H1 (cell line): ENCODE measurements at regions not wholly inside any gene's neighbourhood (a gene's known extent, or its start where the extent isn't known, plus 50 kb on each side); places are given as distances from the start of the nearest gene placed in this dataset.

ENCODE experiments used
- CTCF ChIA-PET: fragments of 300-600 bp; sonication (Branson Sonifier 250); formaldehyde crosslinking; loops from one replicate; lab custom pipeline; 2021; ENCODE audit not compliant: partially characterized antibody; lab: Charles Lee
- POLR2A ChIA-PET: fragments of 300-600 bp; sonication (Branson Sonifier 250); formaldehyde crosslinking; loops from one replicate; lab custom pipeline; 2021; ENCODE audit warnings: inconsistent platforms; ENCODE audit not compliant: partially characterized antibody; lab: Charles Lee
- DNase-seq, 2 experiments: peaks; one replicate each; pipeline versions ENCODE4 v3.0.0 to v3.0.0-alpha.2; 2010 to 2022; ENCODE audit warnings: low spot score in 2 of 2, low read depth in 1 of 2, mixed read lengths in 1 of 2
- FAIRE-seq: peaks from 2 replicates; lab custom pipeline; 2011; peaks lifted over from hg19 to GRCh38; lab: Jason Lieb, UNC
- H2AFZ ChIP-seq: 2 replicates; pipeline ENCODE4 v1.8.1; 2012; ENCODE audit warnings: low read length, inconsistent platforms
- H2AK5ac ChIP-seq: 2 replicates; pipeline ENCODE4 v1.6.1; 2013; ENCODE audit warnings: low read depth, low read length
- H2BK120ac ChIP-seq: replicated peaks from 2 replicates; pipeline ENCODE3; 2013; ENCODE audit warnings: low read depth, low read length, inconsistent platforms
- H2BK12ac ChIP-seq: 2 replicates; pipeline ENCODE4 v1.6.1; 2013; ENCODE audit warnings: low read depth, low read length
- H2BK15ac ChIP-seq: 2 replicates; pipeline ENCODE4 v1.6.1; 2013; ENCODE audit warnings: low read length
- H2BK20ac ChIP-seq: 2 replicates; pipeline ENCODE4 v1.6.1; 2013; ENCODE audit warnings: low read length
- H2BK5ac ChIP-seq: 2 replicates; pipeline ENCODE4 v1.6.1; 2013; ENCODE audit warnings: low read depth, low read length
- H3K14ac ChIP-seq: 2 replicates; pipeline ENCODE4 v1.6.1; 2013; ENCODE audit warnings: inconsistent platforms; ENCODE audit not compliant: insufficient read length
- H3K18ac ChIP-seq: 2 replicates; pipeline ENCODE4 v1.6.1; 2013; ENCODE audit warnings: low read length; ENCODE audit errors: extremely low read depth
- H3K23ac ChIP-seq: 2 replicates; pipeline ENCODE4 v1.6.1; 2013; ENCODE audit warnings: inconsistent platforms; ENCODE audit not compliant: insufficient read length
- H3K23me2 ChIP-seq: 2 replicates; pipeline ENCODE4 v1.6.1; 2013; ENCODE audit warnings: low read depth, low read length
- H3K27ac ChIP-seq: 2 replicates; pipeline ENCODE4 v1.6.1; 2011; ENCODE audit warnings: low read depth, low read length, inconsistent platforms
- H3K27me3 ChIP-seq, 4 experiments: replicated peaks in 1 of 4; 1 replicate in 1 of 4; 2 replicates in 3 of 4; pipeline versions ENCODE4 v1.6.1 to v1.8.1; 2011 to 2013; ENCODE audit warnings: low read length in 3 of 4, mild to moderate bottlenecking in 3 of 4, inconsistent platforms in 2 of 4, mixed read lengths in 2 of 4, moderate library complexity in 1 of 4; ENCODE audit not compliant: control insufficient read depth in 3 of 4, insufficient read depth in 3 of 4; ENCODE audit errors: extremely low read depth in 1 of 4
- H3K36me3 ChIP-seq, 4 experiments: 2 replicates each; pipeline versions ENCODE4 v1.6.1 to v1.8.1; 2011 to 2013; ENCODE audit warnings: mild to moderate bottlenecking in 4 of 4, low read length in 3 of 4, moderate library complexity in 2 of 4, control low read depth in 1 of 4, inconsistent platforms in 1 of 4; ENCODE audit not compliant: insufficient read depth in 4 of 4, control insufficient read depth in 2 of 4
- H3K4ac ChIP-seq: replicated peaks from 2 replicates; pipeline ENCODE3; 2013; ENCODE audit warnings: low read length, low read depth, mixed read lengths, inconsistent platforms; ENCODE audit not compliant: insufficient read length
- H3K4me1 ChIP-seq, 4 experiments: replicated peaks in 1 of 4; 1 replicate in 1 of 4; 2 replicates in 3 of 4; pipeline versions ENCODE4 v1.6.1 to v1.8.1; 2011 to 2013; ENCODE audit warnings: low read length in 3 of 4, inconsistent platforms in 2 of 4, mixed read lengths in 1 of 4; ENCODE audit not compliant: insufficient read depth in 4 of 4, control insufficient read depth in 3 of 4
- H3K4me2 ChIP-seq, 2 experiments: 2 replicates each; pipeline versions ENCODE4 v1.6.1 to v1.8.1; 2011 to 2013; ENCODE audit warnings: low read depth in 2 of 2, low read length in 2 of 2, control low read depth in 1 of 2, inconsistent platforms in 1 of 2, mild to moderate bottlenecking in 1 of 2; ENCODE audit not compliant: insufficient read depth in 1 of 2
- H3K4me3 ChIP-seq, 4 experiments: fragments of 200-600, 300-600 bp in 1 of 4; sonication (generic), shearing (Covaris generic), sonication (Bioruptor Twin) in 1 of 4; 2 replicates each; pipeline versions ENCODE4 v1.5.1 to v1.8.1; 2011 to 2016; ENCODE audit warnings: low read length in 4 of 4, low read depth in 3 of 4, control low read depth in 2 of 4, inconsistent platforms in 2 of 4, mild to moderate bottlenecking in 2 of 4, mixed read lengths in 1 of 4, moderate library complexity in 1 of 4; ENCODE audit not compliant: insufficient read depth in 2 of 4; ENCODE audit errors: extremely low read depth in 1 of 4
- H3K56ac ChIP-seq: replicated peaks from 2 replicates; pipeline ENCODE3; 2013; ENCODE audit warnings: low read depth, mild to moderate bottlenecking, mixed read lengths, low read length, inconsistent platforms; ENCODE audit not compliant: insufficient read length
- H3K79me1 ChIP-seq: 2 replicates; pipeline ENCODE4 v1.6.1; 2013; ENCODE audit warnings: low read depth, low read length, control low read depth
- H3K79me2 ChIP-seq, 2 experiments: 2 replicates each; pipeline versions ENCODE4 v1.6.1 to v1.8.1; 2012 to 2013; ENCODE audit warnings: low read length in 2 of 2, mild to moderate bottlenecking in 2 of 2, inconsistent platforms in 1 of 2; ENCODE audit not compliant: insufficient read depth in 2 of 2, control insufficient read depth in 1 of 2
- H3K9ac ChIP-seq, 4 experiments: replicated peaks in 1 of 4; 1 replicate in 1 of 4; 2 replicates in 3 of 4; pipeline versions ENCODE4 v1.6.1 to v1.8.1; 2011 to 2013; ENCODE audit warnings: low read depth in 3 of 4, low read length in 3 of 4, control low read depth in 2 of 4, mild to moderate bottlenecking in 2 of 4, moderate library complexity in 2 of 4, inconsistent platforms in 1 of 4; ENCODE audit errors: extremely low read depth in 1 of 4
- H3K9me3 ChIP-seq, 2 experiments: 2 replicates each; pipeline versions ENCODE4 v1.6.1 to v1.8.1; 2012 to 2013; ENCODE audit warnings: mild to moderate bottlenecking in 2 of 2, moderate library complexity in 2 of 2, control low read depth in 1 of 2, inconsistent platforms in 1 of 2, low read depth in 1 of 2, low read length in 1 of 2, mixed read lengths in 1 of 2; ENCODE audit not compliant: insufficient read depth in 2 of 2
- H4K20me1 ChIP-seq, 2 experiments: replicated peaks in 1 of 2; 2 replicates each; pipeline versions ENCODE3 to v1.8.1; 2011 to 2013; ENCODE audit warnings: inconsistent platforms in 2 of 2, low read length in 2 of 2, mild to moderate bottlenecking in 1 of 2; ENCODE audit not compliant: insufficient read depth in 2 of 2, control insufficient read depth in 1 of 2
- H4K5ac ChIP-seq: 2 replicates; pipeline ENCODE4 v1.6.1; 2013; ENCODE audit warnings: low read length, low read depth, mixed read lengths, inconsistent platforms; ENCODE audit not compliant: insufficient read length
- H4K8ac ChIP-seq: 2 replicates; pipeline ENCODE4 v1.8.0; 2013; ENCODE audit warnings: mild to moderate bottlenecking, moderate library complexity, low read length, inconsistent platforms; ENCODE audit not compliant: insufficient read depth; ENCODE audit errors: extremely low read depth
- H4K91ac ChIP-seq: replicated peaks from 2 replicates; pipeline ENCODE3; 2013; ENCODE audit warnings: low read length, mixed read lengths, inconsistent platforms; ENCODE audit not compliant: insufficient read length
- CHD1 ChIP-seq: IDR thresholded peaks from 2 replicates; pipeline ENCODE4 v1.6.1; 2012; ENCODE audit warnings: low read depth, low read length, improper control_type of control experiment
- E2F6 ChIP-seq: IDR thresholded peaks from 2 replicates; pipeline ENCODE4 v1.6.1; 2012; ENCODE audit warnings: inconsistent platforms
- EP300 ChIP-seq, 2 experiments: IDR thresholded peaks; 1 replicate in 1 of 2; 2 replicates in 1 of 2; pipeline ENCODE4 v1.6.1; 2011 to 2012; ENCODE audit warnings: low read depth in 2 of 2, low read length in 2 of 2, mild to moderate bottlenecking in 2 of 2, borderline replicate concordance in 1 of 2, inconsistent platforms in 1 of 2, moderate library complexity in 1 of 2
- EZH2 ChIP-seq: fragments of 200-600 bp; sonication (generic); IDR thresholded peaks from 2 replicates; pipeline ENCODE4 v1.7.1; 2012; ENCODE audit warnings: low read depth, mild to moderate bottlenecking, moderate library complexity, low read length, inconsistent platforms; ENCODE audit not compliant: severe bottlenecking
- GTF2F1 ChIP-seq: IDR thresholded peaks from 2 replicates; pipeline ENCODE4 v1.6.1; 2012; ENCODE audit warnings: low read depth, low read length, improper control_type of control experiment, borderline replicate concordance
- HDAC6 ChIP-seq: IDR thresholded peaks from one replicate; pipeline ENCODE4 v1.7.1; 2012; ENCODE audit warnings: low read depth, mild to moderate bottlenecking, inconsistent platforms, low read length, moderate library complexity
- POLR2A ChIP-seq, 2 experiments: IDR thresholded peaks; 1 replicate in 1 of 2; 2 replicates in 1 of 2; pipeline ENCODE4 v1.6.1; 2011; ENCODE audit warnings: low read depth in 2 of 2, low read length in 2 of 2, mild to moderate bottlenecking in 2 of 2; ENCODE audit errors: control extremely low read depth in 1 of 2
- SP1 ChIP-seq: IDR thresholded peaks from 2 replicates; pipeline ENCODE4 v1.6.1; 2011; ENCODE audit warnings: low read depth, low read length
- TAF7 ChIP-seq: optimal IDR thresholded peaks from 2 replicates; pipeline ENCODE3; 2011; ENCODE audit warnings: low read depth, mild to moderate bottlenecking, inconsistent platforms, low read length, moderate library complexity, borderline replicate concordance
- WGBS, 2 experiments: shearing (Covaris generic) in 1 of 2; methylation state at CpG; one replicate each; pipeline versions ENCODE4 v1.1.6 to v1.1.7; 2013 to 2015; ENCODE audit warnings: low lambda C conversion rate in 2 of 2, mixed read lengths in 2 of 2, inconsistent platforms in 1 of 2, low coverage in 1 of 2, missing lambda C conversion rate in 1 of 2; ENCODE audit not compliant: insufficient replicate concordance in 2 of 2, insufficient coverage in 1 of 2, insufficient read length in 1 of 2; ENCODE audit errors: extremely low coverage in 1 of 2, missing lambda C conversion rate in 1 of 2; 5-methylcytosine and 5-hydroxymethylcytosine counted together

DNA sequence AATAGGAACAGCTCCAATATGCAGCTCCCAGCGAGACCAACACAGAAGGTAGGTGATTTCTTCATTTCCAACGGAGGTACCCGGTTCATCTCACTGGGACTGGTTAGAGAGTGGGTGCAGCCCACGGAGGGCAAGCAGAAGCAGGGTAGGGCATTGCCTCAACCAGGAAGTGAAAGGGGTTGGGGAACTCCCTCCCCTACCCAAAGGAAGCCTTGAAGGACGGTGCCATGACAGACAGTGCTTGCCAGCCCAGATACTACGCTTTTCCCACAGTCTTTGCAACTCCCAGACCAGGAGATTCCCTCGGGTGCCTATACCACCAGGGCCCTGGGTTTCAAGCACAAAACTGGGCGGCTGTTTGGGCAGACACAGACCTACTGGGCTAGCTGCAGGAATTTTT is 576.9 kb upstream of the NECTIN3 start:
- TF ChIP-seq POLR2A (IDR thresholded peaks at IDR 0.05; ENCODE audit: control extremely low read depth in 1 of 2, low read depth in 2 of 2, low read length in 2 of 2) (no peak), EP300 (IDR thresholded peaks at IDR 0.05; ENCODE audit: borderline replicate concordance in 1 of 2, low read depth in 2 of 2, low read length in 2 of 2) (no peak), CHD1 (no peak), TAF7 (no peak), EZH2 (no peak), GTF2F1 (no peak), HDAC6 (no peak), SP1 (no peak), E2F6 (no peak)
- Histone ChIP-seq H2AK5ac (no peak overlapping the region), H4K20me1 (no peaks in the 10 kb centered on the region), H2AFZ (no peak overlapping the region; the same call in 1 of the 2 replicates), H2BK120ac (no peak overlapping the region), H3K4me2 (no peak overlapping the region), H3K23ac (no peak overlapping the region), H3K9me3 (no peaks in the 10 kb centered on the region), H2BK5ac (no peak overlapping the region), H4K5ac (no peak overlapping the region), H3K4me3 (no peak overlapping the region), H3K4ac (no peak overlapping the region), H4K91ac (no peak overlapping the region), H3K4me1 (no peaks in the 10 kb centered on the region; a peak in 1 of 7 replicates), H2BK12ac (peak overlapping the region; percentile 39; the same call in 1 of the 2 replicates), H3K79me2 (no peaks in the 10 kb centered on the region), H3K79me1 (no peaks in the 10 kb centered on the region), H3K56ac (no peak overlapping the region), H3K36me3 (no peaks in the 10 kb centered on the region), H2BK20ac (no peak overlapping the region), H3K27me3 (no peaks in the 10 kb centered on the region), H2BK15ac (no peak overlapping the region), H3K23me2 (no peaks in the 10 kb centered on the region), H3K14ac (no peak overlapping the region), H3K18ac (no peak overlapping the region), H3K27ac (no peak overlapping the region), H3K9ac (no peak overlapping the region), H4K8ac (no peak overlapping the region)
- WGBS, 2 experiments = 94% methylated on average over 7 of the region's 8 CpGs; no CpG with 5 or more reads in 1 of the 2 experiments
- no peak for FAIRE-seq
- no peak for DNase-seq
- ChIA-PET POLR2A (no interaction called here), CTCF (interaction anchor here (0.7 to 1.3 kb wide), 2 partner anchors 107 to 1046 kb away, joined by 3 read pairs; no protein-coding TSS in a partner anchor)
